ENCODE measurements at regions not wholly inside any gene's neighbourhood (a gene's known extent, or its start where the extent isn't known, plus 50 kb on each side); places are given as distances from the start of the nearest gene placed in this dataset.

DNA sequence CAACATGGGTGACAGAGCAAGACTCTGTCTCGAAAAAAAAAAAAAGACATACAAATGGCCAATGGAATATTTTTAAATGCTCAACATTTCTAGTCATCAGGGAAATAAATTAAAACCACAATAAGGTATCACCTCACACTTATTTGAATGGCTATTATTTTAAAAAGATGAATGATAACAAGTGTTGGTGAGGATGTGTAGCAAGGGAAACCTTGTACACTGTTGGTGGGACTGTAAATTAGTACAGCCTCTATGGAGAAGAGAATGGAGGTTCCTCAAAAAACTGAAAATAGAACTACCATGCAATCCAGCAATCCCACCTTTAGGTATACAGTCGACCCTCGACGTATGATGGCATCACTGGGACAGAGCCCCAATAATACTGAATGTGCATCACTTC lies 65.4 kb upstream of the DIP2C start:
- DNase-seq, result no peak

DNA sequence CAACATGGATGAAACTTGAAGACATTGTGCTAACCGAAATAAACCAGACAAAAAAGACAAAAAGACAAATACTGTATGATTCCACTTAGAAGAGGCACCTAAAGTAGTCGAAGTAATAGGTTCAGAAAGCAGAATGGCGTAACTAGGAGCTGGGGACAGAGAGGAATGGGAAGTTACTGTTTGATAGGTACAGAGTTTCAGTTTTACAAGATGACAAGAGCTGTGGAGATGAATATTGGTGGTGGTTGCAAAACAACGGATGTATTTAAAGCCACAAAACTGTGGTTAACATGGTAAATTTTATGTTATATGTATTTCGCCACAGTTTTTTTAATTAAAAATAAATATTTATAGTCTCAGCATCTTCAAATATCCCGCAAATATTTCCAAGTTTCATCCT lies 64.1 kb upstream of the DIP2C start:
- peak; percentile 21 for DNase-seq

DNA sequence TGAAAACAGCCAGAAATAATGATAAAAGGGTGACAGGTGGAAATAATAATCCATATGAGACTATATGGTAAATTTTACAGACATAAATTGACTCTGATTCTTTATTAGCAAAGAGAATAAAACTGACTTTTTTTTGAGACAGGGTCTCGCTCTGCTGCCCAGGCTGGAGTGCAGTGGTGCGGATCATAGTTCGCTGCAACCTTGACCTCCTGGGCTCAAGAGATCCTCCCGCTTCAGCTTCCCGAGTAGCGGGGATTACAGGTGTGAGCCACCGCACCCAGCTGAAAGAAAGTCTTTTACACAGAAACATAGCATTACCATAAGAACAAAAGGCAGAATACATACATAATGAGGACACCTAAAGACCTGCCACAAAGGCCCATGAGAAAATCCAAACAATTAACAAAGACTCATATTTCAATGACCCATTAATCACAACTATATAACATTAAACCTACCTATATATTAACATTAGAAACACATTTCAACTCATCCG lies 51.5 kb upstream of the DIP2C start:
- no peak for DNase-seq

DNA sequence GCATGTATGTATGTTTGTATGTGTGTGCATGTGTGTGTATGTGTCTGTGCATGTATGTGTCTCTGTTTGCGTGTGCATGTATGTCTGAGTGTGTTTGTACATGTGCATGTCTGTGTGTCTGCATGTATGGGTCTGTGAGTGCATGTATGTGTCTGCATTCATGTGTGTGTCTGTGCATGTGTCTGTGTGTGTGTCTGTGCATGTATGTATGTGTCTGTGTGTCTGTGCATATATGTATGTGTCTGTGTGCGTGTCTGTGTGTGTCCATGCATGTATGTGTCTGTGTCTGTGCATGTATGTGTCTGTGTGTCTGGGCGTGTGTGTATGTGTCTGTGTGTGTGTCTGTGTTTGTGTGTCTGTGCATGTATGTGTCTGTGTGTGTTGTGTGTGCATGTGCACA lies 49.9 kb upstream of the DIP2C start:
- DNase-seq, result no peak

Data from activated CD4-positive, alpha-beta T cell treated with anti-CD3 and anti-CD28 coated beads, Interleukin-2, amount 50 U/mL, for 16 hours (primary cell).